ENCODE measurements at regions not wholly inside any gene's neighbourhood (a gene's known extent, or its start where the extent isn't known, plus 50 kb on each side); places are given as distances from the start of the nearest gene placed in this dataset.

- TF ChIP-seq MXD4 (CRISPR knock-in tag; IDR thresholded peaks at IDR 0.05; ENCODE audit: borderline replicate concordance) (no peak), ZBTB43 (CRISPR knock-in tag; IDR thresholded peaks at IDR 0.05) (no peak), ZMAT4 (CRISPR knock-in tag; IDR thresholded peaks at IDR 0.05) (no peak), CTCF (IDR thresholded peaks at IDR 0.05) (no peak)
These were observed 681.9 kb upstream of the ARRDC3 start for GRCh38 chr5:92064993-92065392.
